Activated CD4-positive, alpha-beta T cell treated with anti-CD3 and anti-CD28 coated beads, Interleukin-2, amount 50 U/mL, for 48 hours (primary cell): ENCODE measurements at regions not wholly inside any gene's neighbourhood (a gene's known extent, or its start where the extent isn't known, plus 50 kb on each side); places are given as distances from the start of the nearest gene placed in this dataset.
"Not testable (repeated sequence)": the region's sequence is repeated elsewhere in the genome, so short reads cannot be mapped to it uniquely, and the experiment has no call there.

Source experiments
- DNase-seq, 2 experiments: peaks; one replicate each; pipeline ENCODE4 v3.0.0-alpha.2; 2020

DNA sequence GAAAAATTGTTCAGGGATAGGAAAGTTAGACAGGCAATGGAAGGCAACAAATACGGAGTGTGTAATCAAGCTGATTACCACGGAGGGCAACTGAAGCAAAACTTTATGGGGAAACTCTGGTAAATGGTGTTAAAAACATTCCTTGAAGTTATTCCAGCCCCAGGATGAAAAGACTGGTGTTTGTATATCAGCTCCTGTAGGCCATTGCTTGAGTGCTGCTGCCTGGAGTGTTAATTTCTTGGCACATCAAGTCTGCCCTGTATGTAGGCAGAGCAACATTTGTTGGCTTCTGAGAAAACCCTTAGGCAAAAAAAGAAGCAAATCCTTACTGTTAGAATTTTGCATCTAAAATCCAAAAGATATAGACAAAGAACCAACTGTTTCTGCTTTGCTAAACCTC, 686.5 kb upstream of the ACO1 start:
- DNase-seq, result no peak

DNA sequence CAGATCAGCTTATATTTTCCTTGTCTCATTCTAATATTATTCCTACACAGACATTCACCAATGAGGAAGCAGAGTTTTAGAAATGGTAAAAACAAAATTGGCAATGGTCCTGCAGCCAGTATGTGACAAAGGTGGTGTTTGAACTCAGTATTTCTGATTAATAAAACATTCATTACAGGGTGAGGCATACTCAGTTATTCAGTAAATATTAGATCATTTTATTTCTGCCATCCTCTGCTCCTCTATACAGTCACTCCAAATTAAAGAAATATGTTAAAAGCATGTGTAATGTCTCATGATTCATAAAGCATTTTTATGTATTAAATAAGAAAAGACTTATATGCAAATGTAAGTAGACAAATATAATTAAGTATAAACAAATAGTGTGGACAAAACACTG, 684.6 kb upstream of the ACO1 start:
- no peak for DNase-seq

DNA sequence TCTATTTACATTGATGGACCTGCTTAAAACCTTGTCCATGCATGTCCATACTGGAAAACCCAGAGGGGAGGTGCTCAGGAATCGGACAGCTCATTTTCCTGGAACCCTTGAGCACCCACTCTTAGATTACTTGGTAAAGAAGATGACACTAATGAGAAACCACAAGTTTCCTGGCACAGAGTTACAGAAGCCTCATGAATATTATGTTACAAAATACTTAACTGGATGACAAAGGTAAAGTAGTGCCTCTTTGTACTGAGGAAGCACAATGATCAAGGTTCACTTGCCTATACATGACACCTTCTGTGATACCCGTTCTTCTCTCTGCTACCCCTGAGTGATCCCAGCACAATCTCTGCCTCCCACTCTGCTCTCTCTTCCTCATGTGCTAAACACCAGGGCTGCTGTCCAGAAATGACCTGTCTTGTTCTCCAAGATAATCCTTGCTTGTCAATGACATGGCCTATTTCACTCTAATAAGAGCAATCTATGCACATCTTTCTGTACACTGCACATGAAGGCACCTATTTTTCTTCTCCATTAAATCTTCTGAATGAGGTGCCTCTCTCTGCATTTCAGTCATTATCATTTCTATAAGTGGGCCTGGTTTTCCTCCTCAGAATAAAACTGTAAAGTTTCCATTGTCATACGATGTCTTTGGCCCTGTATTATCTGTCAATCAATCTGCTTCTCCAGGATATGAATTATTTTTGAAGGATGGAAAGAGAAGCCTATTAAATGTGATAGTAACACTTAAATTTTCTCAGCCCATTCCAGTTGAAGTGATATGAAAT, 684.0 kb upstream of the ACO1 start:
- DNase-seq, result no peak

GRCh38 chr9:31702957-31703356, 681.5 kb upstream of the ACO1 start:
- DNase-seq, result no peak

DNA sequence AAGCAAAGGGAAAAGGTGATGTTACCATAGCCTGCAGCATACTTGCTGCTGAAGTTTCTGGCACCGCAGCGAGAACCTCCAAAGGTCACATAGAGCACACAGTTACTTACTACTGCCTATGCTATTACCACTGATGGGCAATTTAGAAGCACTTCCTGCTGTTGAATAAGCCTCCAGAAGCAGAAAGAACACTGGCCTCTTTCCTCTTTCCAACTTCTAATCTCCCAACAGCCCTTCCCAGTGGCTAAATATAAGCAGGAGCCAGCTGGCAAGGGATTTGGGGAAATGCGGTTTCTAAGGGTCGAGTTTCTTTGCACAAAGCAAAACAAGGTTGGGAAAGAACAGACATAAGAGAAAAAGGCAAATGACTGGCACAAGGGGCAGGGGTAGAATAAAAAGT, 669.2 kb upstream of the ACO1 start:
- no peak for DNase-seq

DNA sequence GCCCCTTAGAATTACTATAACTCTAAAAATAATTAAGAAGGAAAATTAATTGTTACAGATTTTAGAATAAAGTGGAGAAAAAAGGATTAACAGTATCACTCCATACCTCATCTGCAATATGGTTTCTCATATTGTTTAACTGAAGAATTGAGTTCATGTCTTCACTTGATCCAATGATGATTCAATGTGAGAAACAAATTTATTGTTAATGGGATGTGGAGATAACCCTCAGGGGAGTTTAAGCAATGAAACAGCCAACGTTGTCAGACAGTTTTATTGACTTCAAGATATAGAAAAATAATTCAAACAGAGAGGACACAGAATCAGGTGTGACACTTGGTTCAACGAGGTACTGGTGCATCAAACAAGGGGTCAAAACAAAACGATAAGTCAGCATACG, 665.2 kb upstream of the ACO1 start:
- no peak for DNase-seq

- DNase-seq, result no peak
These were observed 654.0 kb upstream of the ACO1 start for GRCh38 chr9:31730398-31730797.

DNA sequence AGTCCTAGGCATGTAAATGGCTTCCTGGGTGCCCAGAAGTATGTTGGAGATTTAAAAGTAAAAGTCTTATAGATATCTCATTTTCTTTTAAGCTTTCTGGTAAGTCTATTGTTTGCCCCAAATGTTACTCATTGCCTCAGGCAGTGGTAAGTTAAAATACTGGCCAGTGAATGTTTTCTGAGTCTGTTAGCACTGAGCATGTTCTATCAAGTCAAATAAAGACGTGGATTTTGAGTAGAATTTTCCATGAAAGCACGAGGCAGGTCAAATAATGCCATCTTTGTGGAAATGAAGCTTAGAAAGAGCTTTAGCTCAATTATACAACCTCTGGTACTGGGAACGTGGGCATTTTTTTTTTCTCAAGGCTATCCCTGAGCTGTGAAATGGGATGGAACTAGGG, 651.3 kb upstream of the ACO1 start:
- DNase-seq, result no peak

DNA sequence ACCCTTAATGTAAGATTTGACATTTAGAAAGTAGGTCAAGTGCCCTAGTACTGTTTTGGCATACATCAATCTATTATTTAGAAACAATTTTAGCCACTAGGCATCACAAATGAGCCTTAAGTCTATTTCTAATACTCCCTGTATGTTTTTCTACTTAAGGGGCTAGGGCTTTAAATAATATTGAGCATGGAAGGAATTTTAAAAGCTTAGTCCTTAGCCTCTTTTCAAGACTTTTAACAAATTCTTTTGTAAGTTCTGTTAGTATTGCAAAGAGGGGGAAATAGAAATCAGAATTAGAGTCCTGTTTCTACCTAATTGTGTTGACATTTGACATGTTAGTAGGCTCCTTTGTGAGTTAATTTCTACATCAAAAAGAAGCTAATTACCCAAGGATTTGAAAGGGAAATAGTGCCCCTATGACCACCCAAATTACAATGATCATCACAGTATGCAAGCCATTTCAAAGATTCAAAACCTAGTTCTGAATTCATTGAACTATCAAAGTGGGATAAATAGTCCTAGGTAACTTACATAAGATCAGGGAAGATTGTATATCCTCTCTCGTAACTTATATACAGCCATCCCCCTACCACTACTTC, 647.8 kb upstream of the ACO1 start:
- no peak for DNase-seq

DNA sequence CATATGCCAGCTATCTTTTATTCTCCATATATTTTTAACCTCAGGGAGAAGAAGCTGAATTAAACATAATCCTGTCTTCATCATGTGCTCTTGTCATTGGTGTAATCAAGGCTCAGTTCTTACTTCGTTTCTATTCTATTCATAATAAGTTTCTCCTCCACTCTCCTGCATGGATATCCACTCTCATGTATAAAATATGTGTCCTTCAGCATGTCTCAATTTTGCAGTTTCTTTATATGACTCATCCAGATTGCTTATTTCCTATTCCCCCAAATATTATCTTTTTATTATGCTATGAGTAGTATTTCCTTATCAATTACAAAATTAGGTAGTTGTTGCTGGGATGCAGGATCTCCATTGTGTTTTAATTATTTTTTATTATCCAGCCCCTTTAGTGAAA, 643.7 kb upstream of the ACO1 start:
- DNase-seq, result no peak

DNA sequence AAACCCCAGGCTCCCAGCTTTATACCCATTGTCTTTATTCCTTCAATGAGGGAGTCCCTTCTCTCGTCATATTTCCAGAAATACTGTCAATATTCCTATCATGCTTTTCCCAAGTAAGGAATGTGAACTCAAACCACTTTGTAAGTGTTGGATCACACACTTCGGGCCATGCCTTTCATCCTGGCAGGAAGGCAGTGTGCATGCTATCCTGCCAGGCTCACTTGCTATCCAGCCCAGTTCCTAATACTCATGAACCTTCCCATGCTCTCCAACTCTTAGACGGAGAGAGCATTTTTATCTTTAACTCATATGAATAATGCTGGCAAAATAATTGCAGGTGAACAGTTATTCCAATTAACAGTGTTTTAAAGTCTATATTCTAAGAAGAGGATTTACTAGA, 639.9 kb upstream of the ACO1 start:
- DNase-seq, result no peak

- DNase-seq, result no peak
These were observed 639.0 kb upstream of the ACO1 start for GRCh38 chr9:31745468-31745867.

DNA sequence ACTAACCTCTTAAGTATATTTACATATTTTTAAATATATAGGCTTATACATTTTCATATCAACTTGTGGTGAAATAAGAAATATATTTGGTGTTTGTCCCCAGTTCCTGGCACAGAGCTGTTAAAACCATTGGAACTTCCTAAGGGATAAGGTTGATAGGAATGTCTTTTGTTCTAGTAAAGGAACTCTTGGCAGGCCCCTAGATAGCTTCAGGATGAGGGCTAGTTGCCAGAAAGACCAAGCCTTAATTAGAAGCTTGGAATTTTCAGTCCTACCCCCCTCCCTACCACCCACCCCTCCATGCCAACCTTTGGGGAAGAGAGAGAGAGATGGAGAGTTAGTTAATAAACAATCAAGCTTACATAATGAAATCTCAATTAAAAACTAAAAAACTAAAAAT, 638.6 kb upstream of the ACO1 start:
- no peak for DNase-seq

- no peak for DNase-seq
These were observed 630.7 kb upstream of the ACO1 start for GRCh38 chr9:31753756-31754155.

- DNase-seq, result no peak
These were observed 624.7 kb upstream of the ACO1 start for GRCh38 chr9:31759703-31760102.

- DNase-seq, result not testable (repeated sequence)
These were observed 610.4 kb upstream of the ACO1 start for GRCh38 chr9:31774021-31774420.

DNA sequence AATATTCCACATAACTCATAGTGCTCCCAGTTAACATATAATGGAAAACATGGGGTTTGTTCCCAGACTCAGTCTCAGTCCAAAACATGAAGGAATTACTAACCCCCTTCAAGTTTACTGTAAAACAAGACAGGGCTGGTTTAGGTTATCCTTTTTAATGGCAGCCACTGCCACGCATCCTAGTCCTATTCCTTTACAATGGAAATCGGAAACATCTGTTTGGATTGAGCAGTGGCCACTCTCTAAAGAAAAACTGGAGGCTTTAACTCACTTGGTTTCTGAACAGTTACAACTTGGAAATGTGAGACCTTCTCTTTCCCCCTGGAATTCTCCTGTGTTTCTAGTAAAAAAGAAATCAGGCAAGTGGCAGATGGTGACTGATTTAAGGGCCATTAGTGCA, 609.9 kb upstream of the ACO1 start:
- no peak for DNase-seq

DNA sequence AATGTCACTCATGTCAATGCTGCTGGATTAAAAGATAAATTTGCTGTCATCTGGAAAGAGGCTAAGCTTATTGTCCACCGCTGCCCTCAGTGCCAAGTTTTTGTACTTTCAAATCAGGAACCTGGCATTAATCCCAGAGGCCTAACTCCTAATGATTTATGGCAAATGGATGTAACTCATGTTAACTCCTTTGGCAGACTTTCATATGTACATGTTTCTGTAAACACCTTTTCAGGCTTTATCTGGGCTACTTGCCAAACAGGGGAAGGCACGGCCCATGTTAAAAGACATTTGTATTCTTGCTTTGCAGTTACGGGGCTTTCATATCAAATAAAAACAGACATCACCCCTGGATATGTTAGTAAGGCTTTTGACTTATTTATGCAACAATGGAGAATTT, 608.0 kb upstream of the ACO1 start:
- no peak for DNase-seq

GRCh38 chr9:31783491-31783890, 601.0 kb upstream of the ACO1 start:
- DNase-seq, result no peak

- no peak for DNase-seq
These were observed 593.7 kb upstream of the ACO1 start for GRCh38 chr9:31790720-31791119.

GRCh38 chr9:31799953-31800609, 584.4 kb upstream of the ACO1 start:
- no peak for DNase-seq

GRCh38 chr9:31807574-31808256, 576.7 kb upstream of the ACO1 start:
- no peak for DNase-seq

DNA sequence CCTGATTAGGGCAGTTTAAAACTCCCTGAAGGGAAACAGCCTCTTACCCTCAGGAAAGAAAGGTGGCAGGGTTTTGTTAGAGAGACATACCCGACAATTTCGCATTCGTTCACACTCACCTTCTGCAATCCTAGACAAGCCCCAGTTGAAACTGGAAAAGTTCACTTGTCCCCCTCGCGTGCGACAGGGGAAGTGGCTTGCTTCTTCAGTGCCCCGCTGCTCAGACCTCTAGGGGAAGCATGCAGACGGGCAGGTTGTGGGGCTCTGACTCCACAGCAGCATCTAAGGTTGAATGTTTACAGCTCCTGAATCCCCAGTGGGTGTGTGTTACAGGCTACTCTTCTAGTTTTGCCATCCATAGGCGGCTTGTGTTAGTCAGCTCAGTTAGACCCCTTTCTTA, 575.7 kb upstream of the ACO1 start:
- no peak for DNase-seq

DNA sequence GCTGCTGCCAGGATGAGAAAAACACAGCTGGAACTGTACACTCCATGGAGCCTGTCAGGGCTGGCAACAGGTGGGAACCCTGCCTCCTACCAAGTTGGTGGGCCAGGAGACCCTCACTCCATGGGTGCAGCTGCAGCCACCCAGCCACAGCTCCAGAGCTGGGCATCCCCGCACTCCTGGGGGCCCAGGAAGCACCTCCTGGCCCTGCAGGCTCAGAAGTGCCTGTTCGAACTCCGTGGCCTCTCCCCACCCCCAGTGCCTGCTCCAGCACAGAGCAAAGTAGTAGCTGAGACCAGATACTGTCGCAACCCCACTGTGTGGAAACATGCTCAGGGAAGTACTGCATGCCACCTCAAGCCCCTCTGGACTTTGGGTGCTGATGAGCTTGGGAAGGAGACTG, 564.0 kb upstream of the ACO1 start:
- DNase-seq, result no peak
